RWPE1 (cell line): ENCODE measurements at regions not wholly inside any gene's neighbourhood (a gene's known extent, or its start where the extent isn't known, plus 50 kb on each side); places are given as distances from the start of the nearest gene placed in this dataset.

ENCODE experiments used
- CTCF ChIA-PET: fragments of 350-600 bp; sonication (Branson Sonifier 250); formaldehyde crosslinking; extraction: SDS; loops from one replicate; lab custom pipeline; 2021; lab: Yijun Ruan, JAX
- POLR2A ChIA-PET: fragments of 400-600 bp; formaldehyde crosslinking; extraction: SDS; loops from one replicate; lab custom pipeline; 2020; ENCODE audit warnings: antibody characterized with exemption; ENCODE audit not compliant: low non-redundant PET; lab: Yijun Ruan, JAX
- DNase-seq: peaks from one replicate; pipeline ENCODE4 v3.0.0; 2012; ENCODE audit warnings: low spot score
- H3K27ac ChIP-seq: fragments of 450-650 bp; 2 replicates; pipeline ENCODE4 v1.5.1; 2017
- CTCF ChIP-seq: fragments of 450-650 bp; conservative IDR thresholded peaks from 2 replicates; pipeline ENCODE4 v1.5.1; 2017; ENCODE audit warnings: low read depth, mild to moderate bottlenecking

DNA sequence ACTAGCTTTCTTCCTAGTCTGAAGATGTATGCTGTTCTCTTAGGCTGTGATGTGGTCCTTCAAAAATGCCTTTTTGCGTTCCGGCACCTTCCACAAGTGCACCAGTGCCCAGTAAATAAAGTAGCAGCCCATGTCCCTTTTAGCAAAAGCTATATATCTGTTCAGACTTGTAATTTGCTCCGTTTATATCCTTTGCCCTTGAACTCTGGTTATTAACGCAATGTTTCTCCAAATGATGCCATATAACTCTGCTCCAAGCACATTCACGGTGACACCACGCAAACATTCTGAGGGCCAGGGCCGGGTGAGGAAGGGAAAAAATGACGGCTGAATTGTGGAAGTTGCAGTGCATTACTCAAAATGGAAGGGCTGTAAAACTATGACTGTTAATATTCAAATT, 1001.1 kb upstream of the NR2F2 start:
- no peak for TF ChIP-seq CTCF
- CTCF ChIA-PET: interaction anchor here (0.7 kb wide), 1 partner anchor 59 kb away, joined by 4 read pairs; no protein-coding TSS in a partner anchor

GRCh38 chr15:95341686-95342085, 988.8 kb upstream of the NR2F2 start:
- CTCF ChIA-PET: no interaction called here
- POLR2A ChIA-PET: no interaction called here
- H3K27ac ChIP-seq: no peak overlapping the region
- no peak for TF ChIP-seq CTCF
- DNase-seq: no peak

More for the DNA sequence above, 1001.1 kb upstream of the NR2F2 start:
- POLR2A ChIA-PET: no interaction called here
- no peak overlapping the region for H3K27ac ChIP-seq
- no peak for DNase-seq

DNA sequence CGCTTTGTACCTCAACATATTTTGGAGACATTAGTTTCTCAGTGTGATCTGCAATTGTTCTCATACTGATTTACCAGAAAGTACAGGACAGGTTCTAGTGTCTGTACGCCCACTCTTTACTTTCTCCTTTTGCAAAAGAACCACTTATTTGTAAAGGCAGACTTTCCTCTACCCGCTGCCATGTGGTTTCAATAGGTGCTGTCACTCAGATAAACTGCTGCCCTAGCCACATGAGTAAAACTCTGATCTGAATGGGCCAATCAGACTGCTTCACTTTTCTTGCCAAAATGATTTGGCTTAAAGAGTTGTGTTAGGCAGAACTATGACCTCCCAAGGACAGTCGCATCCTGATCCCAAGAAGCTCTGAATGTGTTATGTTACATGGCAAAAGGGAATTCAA, 984.6 kb upstream of the NR2F2 start:
- no peak for TF ChIP-seq CTCF
- H3K27ac ChIP-seq: no peak overlapping the region
- POLR2A ChIA-PET: no interaction called here
- CTCF ChIA-PET: no interaction called here
- no peak for DNase-seq

- CTCF ChIA-PET: no interaction called here
These were observed 983.6 kb upstream of the NR2F2 start for GRCh38 chr15:95346721-95347475.

GRCh38 chr15:95347837-95348236, 982.7 kb upstream of the NR2F2 start:
- POLR2A ChIA-PET: no interaction called here
- no peak for DNase-seq
- H3K27ac ChIP-seq: no peak overlapping the region
- TF ChIP-seq CTCF: no peak
- CTCF ChIA-PET: no interaction called here

More at GRCh38 chr15:95346721-95347475, 983.6 kb upstream of the NR2F2 start:
- H3K27ac ChIP-seq: no peak overlapping the region
- POLR2A ChIA-PET: no interaction called here
- DNase-seq: no peak
- TF ChIP-seq CTCF: no peak

GRCh38 chr15:95350908-95351307, 979.6 kb upstream of the NR2F2 start:
- H3K27ac ChIP-seq: no peak overlapping the region
- TF ChIP-seq CTCF: no peak
- ChIA-PET CTCF (no interaction called here), POLR2A (no interaction called here)
- no peak for DNase-seq
